ENCODE measurements at regions not wholly inside any gene's neighbourhood (a gene's known extent, or its start where the extent isn't known, plus 50 kb on each side); places are given as distances from the start of the nearest gene placed in this dataset.

GRCh38 chr9:119487118-119487827 lies 118.0 kb upstream of the BRINP1 start:
- H3K4me1 ChIP-seq (ENCODE audit: control insufficient read depth, insufficient read depth, low read length, poor library complexity, severe bottlenecking), result no peaks in the 10 kb centered on the region
- WGBS, 2 experiments (ENCODE audit: insufficient coverage in 2 of 2), result 57 to 60% methylated on average over 1 of the region's 6 CpGs
- no peak overlapping the region for H3K4me3 ChIP-seq (ENCODE audit: extremely low read depth, insufficient read depth, low read length, poor library complexity, severe bottlenecking)
- no peak overlapping the region for H3K27ac ChIP-seq (ENCODE audit: low read depth, low read length, severe bottlenecking)
- no peaks in the 10 kb centered on the region for H3K36me3 ChIP-seq (ENCODE audit: control insufficient read depth, insufficient read depth, low read length)
- no peaks in the 10 kb centered on the region for H3K9me3 ChIP-seq (ENCODE audit: control insufficient read depth, low read length)

DNA sequence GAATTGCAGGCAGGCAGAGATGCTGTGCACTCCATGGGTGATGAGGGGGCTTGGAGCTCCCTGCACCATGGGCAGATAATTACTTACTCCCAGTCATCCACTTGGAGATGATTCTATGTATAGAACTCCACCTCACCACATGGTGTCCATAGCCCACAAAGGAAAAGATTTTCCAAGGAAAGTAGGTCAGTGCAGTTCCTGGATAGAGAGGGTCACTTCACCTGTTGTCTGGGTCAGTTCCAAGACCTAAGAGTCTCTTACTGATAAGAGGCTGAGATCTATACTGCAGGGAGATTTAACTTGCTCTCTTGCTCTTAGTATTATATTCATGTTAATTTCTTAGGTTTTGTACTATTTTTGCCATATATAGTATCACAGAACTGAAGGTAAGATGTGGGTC lies 113.9 kb upstream of the BRINP1 start:
- H3K4me3 ChIP-seq (ENCODE audit: extremely low read depth, insufficient read depth, low read length, poor library complexity, severe bottlenecking), result no peak overlapping the region
- H3K36me3 ChIP-seq (ENCODE audit: control insufficient read depth, insufficient read depth, low read length), result no peaks in the 10 kb centered on the region
- H3K9me3 ChIP-seq (ENCODE audit: control insufficient read depth, low read length), result no peaks in the 10 kb centered on the region
- H3K27ac ChIP-seq (ENCODE audit: low read depth, low read length, severe bottlenecking), result no peak overlapping the region
- no peaks in the 10 kb centered on the region for H3K4me1 ChIP-seq (ENCODE audit: control insufficient read depth, insufficient read depth, low read length, poor library complexity, severe bottlenecking)

DNA sequence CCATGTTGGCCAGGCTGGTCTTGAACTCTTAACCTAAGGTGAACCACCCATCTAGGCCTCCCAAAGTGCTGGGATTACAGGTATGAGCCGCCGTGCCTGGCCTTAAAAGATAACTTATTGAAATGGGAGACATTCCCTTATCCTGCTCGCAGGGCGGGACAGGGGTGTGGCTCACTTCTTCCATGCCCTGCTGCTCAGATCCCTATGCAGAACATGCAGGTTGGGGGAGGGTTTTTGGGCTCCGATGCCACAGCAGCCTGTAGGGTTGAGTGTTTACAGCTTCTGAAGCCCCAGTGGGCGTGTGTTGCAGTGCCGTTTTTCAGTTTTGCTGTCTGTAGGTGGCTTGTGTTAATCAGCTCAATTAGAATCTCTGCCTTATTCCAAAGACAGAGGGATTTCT lies 108.0 kb upstream of the BRINP1 start:
- 80 to 93% methylated on average over 2 to 6 of the region's 7 CpGs for WGBS, 2 experiments (ENCODE audit: insufficient coverage in 2 of 2)
- no peaks in the 10 kb centered on the region for H3K36me3 ChIP-seq (ENCODE audit: control insufficient read depth, insufficient read depth, low read length)
- no peak overlapping the region for H3K27ac ChIP-seq (ENCODE audit: low read depth, low read length, severe bottlenecking)
- no peaks in the 10 kb centered on the region for H3K4me1 ChIP-seq (ENCODE audit: control insufficient read depth, insufficient read depth, low read length, poor library complexity, severe bottlenecking)
- no peak overlapping the region for H3K4me3 ChIP-seq (ENCODE audit: extremely low read depth, insufficient read depth, low read length, poor library complexity, severe bottlenecking)
- H3K9me3 ChIP-seq (ENCODE audit: control insufficient read depth, low read length), result no peaks in the 10 kb centered on the region

- no peak overlapping the region for H3K27ac ChIP-seq (ENCODE audit: low read depth, low read length, severe bottlenecking)
- H3K4me3 ChIP-seq (ENCODE audit: extremely low read depth, insufficient read depth, low read length, poor library complexity, severe bottlenecking), result no peak overlapping the region
- WGBS, 2 experiments (ENCODE audit: insufficient coverage in 2 of 2), result 100% methylated on average over 1 of the region's 3 CpGs
- H3K9me3 ChIP-seq (ENCODE audit: control insufficient read depth, low read length), result no peaks in the 10 kb centered on the region
- peaks cover 3% of the 10 kb centered on the region for H3K4me1 ChIP-seq (ENCODE audit: control insufficient read depth, insufficient read depth, low read length, poor library complexity, severe bottlenecking)
- H3K36me3 ChIP-seq (ENCODE audit: control insufficient read depth, insufficient read depth, low read length), result no peaks in the 10 kb centered on the region
Measured at GRCh38 chr9:119458068-119458467, 88.8 kb upstream of the BRINP1 start.

DNA sequence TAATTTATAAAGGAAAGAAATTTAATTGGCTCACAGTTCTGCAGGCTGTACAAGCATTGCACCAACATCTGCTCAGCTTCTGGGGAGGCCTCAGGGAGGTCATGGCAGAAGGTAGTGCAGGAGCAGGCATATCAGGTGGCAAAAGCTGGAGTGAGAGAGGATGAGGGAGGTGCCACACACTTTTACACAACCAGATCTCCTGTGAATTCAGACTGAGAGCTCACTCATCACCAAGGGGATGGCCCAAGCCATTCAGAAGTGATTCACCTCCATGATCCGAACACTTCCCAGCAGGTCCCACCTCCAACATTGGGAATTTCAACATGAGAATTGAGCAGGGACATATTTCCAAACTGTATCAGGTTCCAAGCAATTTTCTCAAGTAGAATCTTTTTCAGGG lies 84.7 kb upstream of the BRINP1 start:
- no peaks in the 10 kb centered on the region for H3K9me3 ChIP-seq (ENCODE audit: control insufficient read depth, low read length)
- 75 to 92% methylated on average over 1 of the region's 1 CpG for WGBS, 2 experiments (ENCODE audit: insufficient coverage in 2 of 2)
- peaks cover 6% of the 10 kb centered on the region for H3K4me1 ChIP-seq (ENCODE audit: control insufficient read depth, insufficient read depth, low read length, poor library complexity, severe bottlenecking)
- H3K4me3 ChIP-seq (ENCODE audit: extremely low read depth, insufficient read depth, low read length, poor library complexity, severe bottlenecking), result no peak overlapping the region
- H3K27ac ChIP-seq (ENCODE audit: low read depth, low read length, severe bottlenecking), result no peak overlapping the region
- no peaks in the 10 kb centered on the region for H3K36me3 ChIP-seq (ENCODE audit: control insufficient read depth, insufficient read depth, low read length)

GRCh38 chr9:119453490-119453911 lies 84.3 kb upstream of the BRINP1 start:
- Histone ChIP-seq H3K36me3 (ENCODE audit: control insufficient read depth, insufficient read depth, low read length) (no peaks in the 10 kb centered on the region), H3K9me3 (ENCODE audit: control insufficient read depth, low read length) (no peaks in the 10 kb centered on the region), H3K4me1 (ENCODE audit: control insufficient read depth, insufficient read depth, low read length, poor library complexity, severe bottlenecking) (peaks cover 6% of the 10 kb centered on the region), H3K4me3 (ENCODE audit: extremely low read depth, insufficient read depth, low read length, poor library complexity, severe bottlenecking) (no peak overlapping the region), H3K27ac (ENCODE audit: low read depth, low read length, severe bottlenecking) (no peak overlapping the region)
- 89 to 100% methylated on average over 2 to 3 of the region's 3 CpGs for WGBS, 2 experiments (ENCODE audit: insufficient coverage in 2 of 2)

DNA sequence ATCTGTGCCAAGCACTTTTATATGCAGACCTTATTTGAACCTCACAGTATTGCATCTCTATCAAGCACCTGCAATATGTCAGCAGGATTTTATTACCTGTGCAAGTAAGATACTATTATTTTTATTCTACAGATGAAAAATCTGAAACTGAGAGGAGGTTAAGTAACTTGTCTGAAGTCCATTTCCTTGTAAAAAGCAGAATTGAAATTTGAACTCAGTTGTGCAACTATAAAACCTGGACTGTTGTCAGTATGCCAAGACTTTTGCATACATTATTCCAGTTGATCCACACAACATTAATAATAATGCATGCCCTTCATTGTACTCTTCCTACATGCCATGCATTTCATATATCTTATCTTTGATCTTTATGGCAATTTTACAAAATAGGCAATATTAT lies 82.2 kb upstream of the BRINP1 start:
- no peaks in the 10 kb centered on the region for H3K9me3 ChIP-seq (ENCODE audit: control insufficient read depth, low read length)
- H3K4me3 ChIP-seq (ENCODE audit: extremely low read depth, insufficient read depth, low read length, poor library complexity, severe bottlenecking), result no peak overlapping the region
- peaks cover 6% of the 10 kb centered on the region for H3K4me1 ChIP-seq (ENCODE audit: control insufficient read depth, insufficient read depth, low read length, poor library complexity, severe bottlenecking)
- H3K36me3 ChIP-seq (ENCODE audit: control insufficient read depth, insufficient read depth, low read length), result no peaks in the 10 kb centered on the region
- no peak overlapping the region for H3K27ac ChIP-seq (ENCODE audit: low read depth, low read length, severe bottlenecking)

- H3K4me1 ChIP-seq (ENCODE audit: control insufficient read depth, insufficient read depth, low read length, poor library complexity, severe bottlenecking), result no peaks in the 10 kb centered on the region
- no peak overlapping the region for H3K4me3 ChIP-seq (ENCODE audit: extremely low read depth, insufficient read depth, low read length, poor library complexity, severe bottlenecking)
- no peak overlapping the region for H3K27ac ChIP-seq (ENCODE audit: low read depth, low read length, severe bottlenecking)
- H3K36me3 ChIP-seq (ENCODE audit: control insufficient read depth, insufficient read depth, low read length), result no peaks in the 10 kb centered on the region
- 83% methylated on average over 3 to 4 of the region's 4 CpGs for WGBS, 2 experiments (ENCODE audit: insufficient coverage in 2 of 2)
- H3K9me3 ChIP-seq (ENCODE audit: control insufficient read depth, low read length), result no peaks in the 10 kb centered on the region
Measured at GRCh38 chr9:119443179-119443578, 73.9 kb upstream of the BRINP1 start.

- H3K36me3 ChIP-seq (ENCODE audit: control insufficient read depth, insufficient read depth, low read length), result no peaks in the 10 kb centered on the region
- no CpG with 5 or more reads among the region's 1 CpG for WGBS, 2 experiments (ENCODE audit: insufficient coverage in 2 of 2)
Measured at GRCh38 chr9:119441832-119442231, 72.6 kb upstream of the BRINP1 start.

GRCh38 chr9:119441338-119441737 lies 72.1 kb upstream of the BRINP1 start:
- H3K4me3 ChIP-seq (ENCODE audit: extremely low read depth, insufficient read depth, low read length, poor library complexity, severe bottlenecking), result no peak overlapping the region
- no peaks in the 10 kb centered on the region for H3K9me3 ChIP-seq (ENCODE audit: control insufficient read depth, low read length)
- no peaks in the 10 kb centered on the region for H3K36me3 ChIP-seq (ENCODE audit: control insufficient read depth, insufficient read depth, low read length)
- WGBS, 2 experiments (ENCODE audit: insufficient coverage in 2 of 2), result 0 to 17% methylated on average over 1 of the region's 2 CpGs
- H3K4me1 ChIP-seq (ENCODE audit: control insufficient read depth, insufficient read depth, low read length, poor library complexity, severe bottlenecking), result no peaks in the 10 kb centered on the region
- H3K27ac ChIP-seq (ENCODE audit: low read depth, low read length, severe bottlenecking), result no peak overlapping the region

More at GRCh38 chr9:119441832-119442231, 72.6 kb upstream of the BRINP1 start:
- H3K4me1 ChIP-seq (ENCODE audit: control insufficient read depth, insufficient read depth, low read length, poor library complexity, severe bottlenecking), result no peaks in the 10 kb centered on the region
- no peaks in the 10 kb centered on the region for H3K9me3 ChIP-seq (ENCODE audit: control insufficient read depth, low read length)
- H3K27ac ChIP-seq (ENCODE audit: low read depth, low read length, severe bottlenecking), result no peak overlapping the region
- H3K4me3 ChIP-seq (ENCODE audit: extremely low read depth, insufficient read depth, low read length, poor library complexity, severe bottlenecking), result no peak overlapping the region

- H3K4me1 ChIP-seq (ENCODE audit: control insufficient read depth, insufficient read depth, low read length, poor library complexity, severe bottlenecking), result peaks cover 6% of the 10 kb centered on the region
- H3K36me3 ChIP-seq (ENCODE audit: control insufficient read depth, insufficient read depth, low read length), result no peaks in the 10 kb centered on the region
- no peaks in the 10 kb centered on the region for H3K9me3 ChIP-seq (ENCODE audit: control insufficient read depth, low read length)
- H3K4me3 ChIP-seq (ENCODE audit: extremely low read depth, insufficient read depth, low read length, poor library complexity, severe bottlenecking), result no peak overlapping the region
- H3K27ac ChIP-seq (ENCODE audit: low read depth, low read length, severe bottlenecking), result no peak overlapping the region
- WGBS, 2 experiments (ENCODE audit: insufficient coverage in 2 of 2), result 86 to 93% methylated on average over 2 of the region's 2 CpGs
Measured at GRCh38 chr9:119436261-119436660, 67.0 kb upstream of the BRINP1 start.

Data from mesodermal cell (in vitro differentiated cells).